KMS-11 (cell line): ENCODE measurements at regions not wholly inside any gene's neighbourhood (a gene's known extent, or its start where the extent isn't known, plus 50 kb on each side); places are given as distances from the start of the nearest gene placed in this dataset.
"Not testable (repeated sequence)": the region's sequence is repeated elsewhere in the genome, so short reads cannot be mapped to it uniquely, and the experiment has no call there.

Source experiments
- H2AFZ ChIP-seq: fragments of 200-600 bp; sonication (generic); 2 replicates; pipeline ENCODE4 v1.6.1; 2016; ENCODE audit warnings: antibody characterized with exemption, mixed run types, low read depth
- H3K27ac ChIP-seq: fragments of 200-600 bp; sonication (generic); 2 replicates; pipeline ENCODE4 v1.6.1; 2016; ENCODE audit warnings: mild to moderate bottlenecking, mixed run types
- H3K27me3 ChIP-seq: fragments of 200-600 bp; sonication (generic); 2 replicates; pipeline ENCODE4 v1.6.1; 2017; ENCODE audit warnings: mild to moderate bottlenecking, low read depth, mixed run types, moderate library complexity; ENCODE audit not compliant: insufficient read depth
- H3K36me3 ChIP-seq: fragments of 200-600 bp; sonication (generic); 2 replicates; pipeline ENCODE4 v1.6.1; 2017; ENCODE audit warnings: mild to moderate bottlenecking, mixed run types; ENCODE audit not compliant: insufficient read depth
- H3K4me1 ChIP-seq: fragments of 200-600 bp; sonication (generic); 2 replicates; pipeline ENCODE4 v1.6.1; 2016; ENCODE audit warnings: mild to moderate bottlenecking, low read depth, mixed run types; ENCODE audit not compliant: poor library complexity, severe bottlenecking
- H3K4me2 ChIP-seq: fragments of 200-600 bp; sonication (generic); 2 replicates; pipeline ENCODE4 v1.7.0; 2016; ENCODE audit warnings: mild to moderate bottlenecking, mixed run types
- H3K4me3 ChIP-seq: fragments of 200-600 bp; sonication (generic); IDR thresholded peaks from 2 replicates; pipeline ENCODE4 v1.6.1; 2017; ENCODE audit warnings: low read depth, low read length, mixed read lengths; ENCODE audit not compliant: insufficient read depth
- H3K79me2 ChIP-seq: fragments of 200-600 bp; sonication (generic); 2 replicates; pipeline ENCODE4 v1.6.1; 2016; ENCODE audit warnings: low read depth, mixed run types; ENCODE audit not compliant: insufficient read depth
- H3K9ac ChIP-seq: fragments of 200-600 bp; sonication (generic); 2 replicates; pipeline ENCODE4 v1.6.1; 2016; ENCODE audit warnings: mild to moderate bottlenecking, mixed run types
- H4K20me1 ChIP-seq: fragments of 200-600 bp; sonication (generic); 2 replicates; pipeline ENCODE4 v1.6.1; 2016; ENCODE audit warnings: mild to moderate bottlenecking, mixed run types; ENCODE audit not compliant: insufficient read depth
- TF ChIP-seq, protein P1 (sequence below): fragments of 200-600 bp; sonication (generic); conservative IDR thresholded peaks from 2 replicates; pipeline ENCODE4 v1.6.1; 2017; ENCODE audit warnings: low read depth, mild to moderate bottlenecking, antibody characterized with exemption, low read length, moderate library complexity, mixed read lengths

DNA sequence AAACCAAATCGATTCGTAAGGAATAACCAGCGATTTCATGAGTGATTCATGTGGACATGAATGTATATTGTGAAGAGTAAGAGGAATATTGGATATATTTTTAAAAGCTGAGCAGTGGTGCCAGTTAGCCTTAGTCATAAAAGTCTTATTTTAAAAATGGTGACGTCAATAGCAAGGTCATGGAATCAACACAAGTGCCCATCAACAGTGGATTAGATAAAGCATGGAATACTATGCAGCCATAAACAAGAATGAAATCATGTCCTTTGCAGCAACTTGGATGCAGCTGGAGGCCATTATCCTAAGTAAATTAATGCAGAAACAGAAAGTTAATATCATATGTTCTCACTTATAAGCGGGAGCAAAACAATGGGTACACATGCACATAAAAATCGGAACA lies 89.0 kb upstream of the STOX2 start:
- H3K27ac ChIP-seq = no peak overlapping the region
- H3K4me1 ChIP-seq = no peaks in the 10 kb centered on the region
- H3K27me3 ChIP-seq = no peaks in the 10 kb centered on the region
- no peaks in the 10 kb centered on the region for H3K79me2 ChIP-seq
- H3K4me2 ChIP-seq = no peak overlapping the region
- H3K36me3 ChIP-seq = no peaks in the 10 kb centered on the region
- TF ChIP-seq, protein P1, sequence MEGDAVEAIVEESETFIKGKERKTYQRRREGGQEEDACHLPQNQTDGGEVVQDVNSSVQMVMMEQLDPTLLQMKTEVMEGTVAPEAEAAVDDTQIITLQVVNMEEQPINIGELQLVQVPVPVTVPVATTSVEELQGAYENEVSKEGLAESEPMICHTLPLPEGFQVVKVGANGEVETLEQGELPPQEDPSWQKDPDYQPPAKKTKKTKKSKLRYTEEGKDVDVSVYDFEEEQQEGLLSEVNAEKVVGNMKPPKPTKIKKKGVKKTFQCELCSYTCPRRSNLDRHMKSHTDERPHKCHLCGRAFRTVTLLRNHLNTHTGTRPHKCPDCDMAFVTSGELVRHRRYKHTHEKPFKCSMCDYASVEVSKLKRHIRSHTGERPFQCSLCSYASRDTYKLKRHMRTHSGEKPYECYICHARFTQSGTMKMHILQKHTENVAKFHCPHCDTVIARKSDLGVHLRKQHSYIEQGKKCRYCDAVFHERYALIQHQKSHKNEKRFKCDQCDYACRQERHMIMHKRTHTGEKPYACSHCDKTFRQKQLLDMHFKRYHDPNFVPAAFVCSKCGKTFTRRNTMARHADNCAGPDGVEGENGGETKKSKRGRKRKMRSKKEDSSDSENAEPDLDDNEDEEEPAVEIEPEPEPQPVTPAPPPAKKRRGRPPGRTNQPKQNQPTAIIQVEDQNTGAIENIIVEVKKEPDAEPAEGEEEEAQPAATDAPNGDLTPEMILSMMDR = no peak
- no peaks in the 10 kb centered on the region for H4K20me1 ChIP-seq
- H3K9ac ChIP-seq = no peak overlapping the region
- H3K4me3 ChIP-seq = no peak overlapping the region
- no peak overlapping the region for H2AFZ ChIP-seq

DNA sequence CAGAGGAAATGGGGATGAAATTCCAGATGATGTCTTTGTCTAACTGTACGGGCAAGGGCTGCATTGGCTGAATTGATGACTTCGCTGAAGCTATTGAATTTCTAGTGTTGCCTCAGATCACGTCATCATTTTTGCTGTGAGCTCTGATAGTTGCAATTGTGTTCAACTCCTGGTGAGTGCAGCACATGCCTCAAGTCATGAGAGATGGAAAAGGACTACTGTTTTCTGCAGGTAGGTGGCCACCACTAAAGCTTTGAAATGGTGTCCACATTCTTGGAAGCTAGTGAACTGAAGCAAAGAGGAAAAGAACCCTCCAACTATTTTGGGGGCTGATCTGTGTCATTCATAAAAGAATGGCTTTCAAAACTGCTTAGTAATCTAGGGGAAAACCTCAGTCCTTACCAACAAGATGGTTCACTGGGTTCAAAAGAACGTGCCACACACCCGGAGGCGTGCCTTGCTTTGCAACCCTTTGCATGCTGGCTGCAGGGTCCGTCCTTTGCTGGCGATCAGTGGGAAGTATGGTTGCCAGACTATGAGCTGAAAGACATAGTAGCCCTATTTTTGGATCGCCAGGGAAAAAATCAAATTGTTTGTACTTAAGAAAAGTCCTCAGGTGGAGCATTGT lies 88.1 kb upstream of the STOX2 start:
- TF ChIP-seq, protein P1 = no peak
- Histone ChIP-seq H3K9ac (no peak overlapping the region), H3K4me1 (no peaks in the 10 kb centered on the region), H3K36me3 (no peaks in the 10 kb centered on the region), H2AFZ (no peak overlapping the region), H3K79me2 (no peaks in the 10 kb centered on the region), H4K20me1 (no peaks in the 10 kb centered on the region), H3K4me3 (no peak overlapping the region), H3K27ac (no peak overlapping the region), H3K27me3 (no peaks in the 10 kb centered on the region), H3K4me2 (no peak overlapping the region)

DNA sequence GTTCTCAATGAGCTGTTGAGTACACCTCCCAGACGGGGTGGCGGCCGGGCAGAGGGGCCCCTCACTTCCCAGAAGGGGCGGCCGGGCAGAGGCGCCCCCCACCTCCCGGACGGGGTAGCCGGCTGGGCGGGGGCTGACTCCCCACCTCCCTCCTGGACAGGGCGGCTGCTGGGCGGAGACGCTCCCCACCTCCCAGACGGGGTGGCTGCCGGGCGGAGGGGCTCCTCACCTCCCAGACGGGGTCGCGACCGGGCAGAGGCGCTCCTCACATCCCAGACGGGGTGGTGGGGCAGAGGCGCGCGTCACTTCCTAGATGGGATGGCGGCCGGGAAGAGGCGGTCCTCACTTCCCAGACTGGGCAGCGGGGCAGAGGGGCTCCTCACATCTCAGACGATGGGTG lies 86.5 kb upstream of the STOX2 start:
- not testable (repeated sequence) for H3K36me3 ChIP-seq, H3K4me2 ChIP-seq, H3K27me3 ChIP-seq, H3K4me1 ChIP-seq, H4K20me1 ChIP-seq, H3K79me2 ChIP-seq, H3K4me3 ChIP-seq, H3K27ac ChIP-seq, H3K9ac ChIP-seq, H2AFZ ChIP-seq

- no peaks in the 10 kb centered on the region for H4K20me1 ChIP-seq
- no peak overlapping the region for H3K4me3 ChIP-seq
- no peak overlapping the region for H3K9ac ChIP-seq
- no peaks in the 10 kb centered on the region for H3K27me3 ChIP-seq
- no peaks in the 10 kb centered on the region for H3K36me3 ChIP-seq
- H3K79me2 ChIP-seq = no peaks in the 10 kb centered on the region
- H3K4me1 ChIP-seq = no peaks in the 10 kb centered on the region
- TF ChIP-seq, protein P1 = no peak
- no peak overlapping the region for H2AFZ ChIP-seq
- no peak overlapping the region for H3K27ac ChIP-seq
- no peak overlapping the region for H3K4me2 ChIP-seq
These were observed 83.8 kb upstream of the STOX2 start for GRCh38 chr4:183821076-183821853.

DNA sequence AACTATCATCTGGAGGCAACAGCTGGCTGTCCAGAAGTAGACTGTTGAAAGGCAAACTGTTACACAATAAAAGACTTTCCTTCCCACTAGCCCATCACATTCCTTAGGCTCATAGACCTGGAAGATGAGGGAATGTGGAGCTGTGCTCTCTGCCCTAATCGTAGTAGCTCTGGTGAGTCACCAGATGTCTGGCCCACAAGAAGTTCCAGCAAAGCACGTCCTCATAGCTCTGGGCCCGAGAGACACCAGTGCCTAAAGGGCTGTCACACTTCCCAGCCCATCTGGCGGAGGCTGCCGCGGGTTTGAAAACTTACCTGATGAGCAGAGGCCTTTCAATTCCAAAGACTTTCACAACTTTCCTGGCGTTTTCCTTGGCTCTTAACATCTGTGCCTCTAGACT lies 81.7 kb upstream of the STOX2 start:
- H3K4me3 ChIP-seq = no peak overlapping the region
- no peak overlapping the region for H3K9ac ChIP-seq
- H2AFZ ChIP-seq = no peak overlapping the region

More for the DNA sequence above, 81.7 kb upstream of the STOX2 start:
- H4K20me1 ChIP-seq = no peaks in the 10 kb centered on the region
- no peaks in the 10 kb centered on the region for H3K27me3 ChIP-seq
- H3K4me1 ChIP-seq = no peaks in the 10 kb centered on the region
- TF ChIP-seq, protein P1 = no peak
- H3K36me3 ChIP-seq = no peaks in the 10 kb centered on the region
- no peak overlapping the region for H3K27ac ChIP-seq
- no peaks in the 10 kb centered on the region for H3K79me2 ChIP-seq
- H3K4me2 ChIP-seq = no peak overlapping the region
